ENCODE measurements at regions not wholly inside any gene's neighbourhood (a gene's known extent, or its start where the extent isn't known, plus 50 kb on each side); places are given as distances from the start of the nearest gene placed in this dataset.

DNA sequence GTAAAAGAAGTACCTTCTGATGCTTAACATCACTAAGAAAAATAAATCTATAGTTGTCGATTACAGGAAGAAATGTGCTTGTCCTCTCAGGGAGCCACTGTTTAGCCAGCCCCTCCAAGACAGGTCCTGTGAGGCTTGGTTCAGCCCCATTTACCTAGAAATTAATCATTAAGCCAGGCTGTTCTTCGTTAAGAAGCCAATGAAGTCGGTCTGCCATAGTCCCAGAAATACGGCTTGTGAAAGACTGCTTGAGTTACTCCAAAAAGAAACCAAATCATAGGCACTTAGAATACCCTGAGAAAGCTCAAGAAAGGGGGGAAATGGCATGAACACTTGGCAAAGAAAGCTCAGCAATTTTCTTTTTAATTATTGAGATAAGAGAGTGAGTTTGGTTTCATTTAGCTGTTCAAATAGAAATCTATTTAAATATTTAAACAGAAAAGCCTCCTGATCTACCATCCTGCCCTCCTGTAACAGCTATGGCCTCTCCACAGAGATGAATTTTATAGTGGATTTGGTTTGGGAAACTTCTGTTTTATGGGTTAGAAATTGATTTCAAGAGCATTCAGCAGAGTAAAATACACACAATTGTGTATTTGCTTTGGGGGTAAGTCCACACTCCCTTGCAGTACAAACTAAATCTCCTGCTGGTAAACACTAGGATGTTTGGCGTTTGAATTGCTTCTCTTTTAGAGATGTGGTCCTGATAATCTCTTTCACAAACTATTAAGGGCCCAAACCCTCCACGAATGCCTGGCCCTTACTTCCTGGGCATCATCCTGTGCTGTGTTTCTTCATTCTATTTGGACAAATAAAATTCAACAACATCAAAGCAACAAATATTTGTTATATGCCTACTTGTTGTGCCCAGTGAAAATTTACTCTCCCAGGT lies 234.4 kb downstream of the SEC23A start:
- TF ChIP-seq, protein P1, sequence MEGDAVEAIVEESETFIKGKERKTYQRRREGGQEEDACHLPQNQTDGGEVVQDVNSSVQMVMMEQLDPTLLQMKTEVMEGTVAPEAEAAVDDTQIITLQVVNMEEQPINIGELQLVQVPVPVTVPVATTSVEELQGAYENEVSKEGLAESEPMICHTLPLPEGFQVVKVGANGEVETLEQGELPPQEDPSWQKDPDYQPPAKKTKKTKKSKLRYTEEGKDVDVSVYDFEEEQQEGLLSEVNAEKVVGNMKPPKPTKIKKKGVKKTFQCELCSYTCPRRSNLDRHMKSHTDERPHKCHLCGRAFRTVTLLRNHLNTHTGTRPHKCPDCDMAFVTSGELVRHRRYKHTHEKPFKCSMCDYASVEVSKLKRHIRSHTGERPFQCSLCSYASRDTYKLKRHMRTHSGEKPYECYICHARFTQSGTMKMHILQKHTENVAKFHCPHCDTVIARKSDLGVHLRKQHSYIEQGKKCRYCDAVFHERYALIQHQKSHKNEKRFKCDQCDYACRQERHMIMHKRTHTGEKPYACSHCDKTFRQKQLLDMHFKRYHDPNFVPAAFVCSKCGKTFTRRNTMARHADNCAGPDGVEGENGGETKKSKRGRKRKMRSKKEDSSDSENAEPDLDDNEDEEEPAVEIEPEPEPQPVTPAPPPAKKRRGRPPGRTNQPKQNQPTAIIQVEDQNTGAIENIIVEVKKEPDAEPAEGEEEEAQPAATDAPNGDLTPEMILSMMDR (IDR thresholded peaks at IDR 0.05): no peak
- TF ChIP-seq POLR2A (IDR thresholded peaks at IDR 0.05): no peak

Measured in body of pancreas (tissue), 4 donors.